Right cardiac atrium (tissue), 5 donors: ENCODE measurements at regions not wholly inside any gene's neighbourhood (a gene's known extent, or its start where the extent isn't known, plus 50 kb on each side); places are given as distances from the start of the nearest gene placed in this dataset.

Experiments
- ATAC-seq, 2 donors: fragments of 200-7000 bp; cut with Tn5 transposase; one replicate each; pipeline versions ENCODE4 v1.8.0 to v1.9.1; 2020; ENCODE audit warnings: moderate library complexity in 2 of 2, mild to moderate bottlenecking in 1 of 2
- DNase-seq, 3 donors: peaks; one replicate each; pipeline ENCODE4 v3.0.0-alpha.2; 2020
- H3K27ac ChIP-seq: one replicate; pipeline ENCODE4 v1.5.1; 2013; ENCODE audit warnings: mild to moderate bottlenecking, low read length, control low read depth, moderate library complexity
- H3K27me3 ChIP-seq: one replicate; pipeline ENCODE4 v1.6.1; 2013; ENCODE audit not compliant: control insufficient read depth, insufficient read depth
- H3K4me1 ChIP-seq: one replicate; pipeline ENCODE4 v1.6.1; 2013; ENCODE audit warnings: low read length; ENCODE audit not compliant: control insufficient read depth, insufficient read depth
- H3K4me3 ChIP-seq: one replicate; pipeline ENCODE4 v1.5.1; 2013; ENCODE audit warnings: low read length, control low read depth
- H3K9me3 ChIP-seq: one replicate; pipeline ENCODE4 v1.6.1; 2013; ENCODE audit warnings: low read length; ENCODE audit not compliant: control insufficient read depth
- WGBS: extraction: QIAGEN DNeasy Blood & Tissue Kit; methylation state at CpG from one replicate; pipeline ENCODE4 v1.1.7; 2013; 5-methylcytosine and 5-hydroxymethylcytosine counted together
- intact Hi-C, 4 donors: fragments of 100-400 bp; cut with DNase I; formaldehyde crosslinking; loops; one replicate each; pipeline versions ENCODE4 v1.11.0 to v1.14.0; 2022 to 2023
- donor health status: healthy with polysubstance abuse.
- donor health status: DM: no; HTN: yes; CAD: no.
- donor health status: DM: no; HTN: no; CAD: no.
- donor health status: DM: no; HTN: yes; CAD: no; lungs with severe emphysema.
- donor health status: DM: yes; HTN: yes; CAD: no.

- no peak overlapping the region for H3K27ac ChIP-seq
- 83% methylated on average over 8 of the region's 8 CpGs for WGBS
- no peaks in the 10 kb centered on the region for H3K4me1 ChIP-seq
- intact Hi-C loops: loop anchor here in 1 of 4 donors (10.0 kb wide), 1 partner anchor 63 kb away; no protein-coding TSS in a partner anchor
- DNase-seq: no peak
- H3K9me3 ChIP-seq: no peaks in the 10 kb centered on the region
- ATAC-seq: no peak
- H3K27me3 ChIP-seq: no peaks in the 10 kb centered on the region
- H3K4me3 ChIP-seq: no peak overlapping the region
Measured at GRCh38 chr22:49188091-49188490, 639.6 kb downstream of the BRD1 start.

- Histone ChIP-seq H3K4me3 (no peak overlapping the region), H3K27ac (no peak overlapping the region), H3K27me3 (no peaks in the 10 kb centered on the region), H3K9me3 (no peaks in the 10 kb centered on the region), H3K4me1 (no peaks in the 10 kb centered on the region)
- intact Hi-C loops: loop anchor here in 1 of 4 donors (10.0 kb wide), 1 partner anchor 62 kb away; no protein-coding TSS in a partner anchor
- DNase-seq (no peak), ATAC-seq (no peak)
- 84% methylated on average over 12 of the region's 12 CpGs for WGBS
Measured at GRCh38 chr22:49186762-49187161, 640.9 kb downstream of the BRD1 start.

- H3K4me3 ChIP-seq: no peak overlapping the region
- no peak overlapping the region for H3K27ac ChIP-seq
- intact Hi-C loops: loop anchor here in 1 of 4 donors (10.0 kb wide), 1 partner anchor 61 kb away; no protein-coding TSS in a partner anchor
- ATAC-seq (no peak), DNase-seq (no peak)
- H3K27me3 ChIP-seq: no peaks in the 10 kb centered on the region
- H3K4me1 ChIP-seq: no peaks in the 10 kb centered on the region
- H3K9me3 ChIP-seq: no peaks in the 10 kb centered on the region
- 96% methylated on average over 1 of the region's 1 CpG for WGBS
Measured at GRCh38 chr22:49186293-49186692, 641.4 kb downstream of the BRD1 start.

GRCh38 chr22:49185312-49185969, 642.2 kb downstream of the BRD1 start:
- WGBS: 75% methylated on average over 4 of the region's 4 CpGs
- Histone ChIP-seq H3K4me3 (no peak overlapping the region), H3K9me3 (no peaks in the 10 kb centered on the region), H3K4me1 (no peaks in the 10 kb centered on the region), H3K27ac (no peak overlapping the region), H3K27me3 (no peaks in the 10 kb centered on the region)
- DNase-seq: no peak
- ATAC-seq: no peak
- intact Hi-C loops: loop anchor here in 1 of 4 donors (10.0 kb wide), 1 partner anchor 61 kb away; no protein-coding TSS in a partner anchor

- intact Hi-C loops: loop anchor here in 1 of 4 donors (10.0 kb wide), 1 partner anchor 60 kb away; no protein-coding TSS in a partner anchor
- no peak for DNase-seq
- no peaks in the 10 kb centered on the region for H3K27me3 ChIP-seq
Measured at GRCh38 chr22:49184736-49185135, 642.9 kb downstream of the BRD1 start.

GRCh38 chr22:49183826-49184216, 643.9 kb downstream of the BRD1 start:
- H3K4me1 ChIP-seq: no peaks in the 10 kb centered on the region
- H3K9me3 ChIP-seq: no peaks in the 10 kb centered on the region
- no peak overlapping the region for H3K4me3 ChIP-seq
- DNase-seq (no peak), ATAC-seq (no peak)
- WGBS: 73% methylated on average over 26 of the region's 26 CpGs
- H3K27me3 ChIP-seq: no peaks in the 10 kb centered on the region
- H3K27ac ChIP-seq: no peak overlapping the region
- intact Hi-C loops: loop anchor here in 1 of 4 donors (10.0 kb wide), 1 partner anchor 59 kb away; no protein-coding TSS in a partner anchor

More at GRCh38 chr22:49184736-49185135, 642.9 kb downstream of the BRD1 start:
- Histone ChIP-seq H3K4me1 (no peaks in the 10 kb centered on the region), H3K9me3 (no peaks in the 10 kb centered on the region), H3K4me3 (no peak overlapping the region), H3K27ac (no peak overlapping the region)
- ATAC-seq: no peak
- 86% methylated on average over 15 of the region's 15 CpGs for WGBS

GRCh38 chr22:49183208-49183825, 644.4 kb downstream of the BRD1 start:
- 70% methylated on average over 22 of the region's 22 CpGs for WGBS
- Histone ChIP-seq H3K27me3 (no peaks in the 10 kb centered on the region), H3K9me3 (no peaks in the 10 kb centered on the region), H3K4me1 (no peaks in the 10 kb centered on the region), H3K4me3 (no peak overlapping the region), H3K27ac (no peak overlapping the region)
- no peak for DNase-seq
- no peak for ATAC-seq
- intact Hi-C loops: loop anchor here in 1 of 4 donors (10.0 kb wide), 1 partner anchor 59 kb away; no protein-coding TSS in a partner anchor

- no peaks in the 10 kb centered on the region for H3K9me3 ChIP-seq
- no peak overlapping the region for H3K4me3 ChIP-seq
- H3K4me1 ChIP-seq: no peaks in the 10 kb centered on the region
- H3K27me3 ChIP-seq: no peaks in the 10 kb centered on the region
- ATAC-seq: no peak
- 88% methylated on average over 20 of the region's 20 CpGs for WGBS
- no peak for DNase-seq
- intact Hi-C loops: loop anchor here in 1 of 4 donors (10.0 kb wide), 1 partner anchor 58 kb away; no protein-coding TSS in a partner anchor
- H3K27ac ChIP-seq: no peak overlapping the region
Measured at GRCh38 chr22:49182416-49182815, 645.3 kb downstream of the BRD1 start.

- no peaks in the 10 kb centered on the region for H3K27me3 ChIP-seq
- no peak for DNase-seq
- WGBS: 76% methylated on average over 15 of the region's 15 CpGs
Measured at GRCh38 chr22:49181942-49182341, 645.7 kb downstream of the BRD1 start.

GRCh38 chr22:49181431-49181830, 646.2 kb downstream of the BRD1 start:
- Histone ChIP-seq H3K9me3 (no peaks in the 10 kb centered on the region), H3K27ac (no peak overlapping the region), H3K4me3 (no peak overlapping the region), H3K27me3 (no peaks in the 10 kb centered on the region), H3K4me1 (no peaks in the 10 kb centered on the region)
- DNase-seq: no peak
- WGBS: 84% methylated on average over 13 of the region's 13 CpGs
- intact Hi-C loops: loop anchor here in 1 of 4 donors (10.0 kb wide), 1 partner anchor 57 kb away; no protein-coding TSS in a partner anchor
- no peak for ATAC-seq

More at GRCh38 chr22:49181942-49182341, 645.7 kb downstream of the BRD1 start:
- Histone ChIP-seq H3K4me1 (no peaks in the 10 kb centered on the region), H3K4me3 (no peak overlapping the region), H3K9me3 (no peaks in the 10 kb centered on the region), H3K27ac (no peak overlapping the region)
- ATAC-seq: no peak
- intact Hi-C loops: loop anchor here in 1 of 4 donors (10.0 kb wide), 1 partner anchor 57 kb away; no protein-coding TSS in a partner anchor

GRCh38 chr22:49180683-49181024, 647.0 kb downstream of the BRD1 start:
- Histone ChIP-seq H3K9me3 (no peaks in the 10 kb centered on the region), H3K27me3 (no peaks in the 10 kb centered on the region), H3K4me3 (no peak overlapping the region), H3K27ac (no peak overlapping the region), H3K4me1 (no peaks in the 10 kb centered on the region)
- intact Hi-C loops: loop anchor here in 1 of 4 donors (10.0 kb wide), 1 partner anchor 56 kb away; no protein-coding TSS in a partner anchor
- ATAC-seq (no peak), DNase-seq (no peak)
- 78% methylated on average over 7 of the region's 7 CpGs for WGBS
